8988T (cell line): ENCODE measurements at regions not wholly inside any gene's neighbourhood (a gene's known extent, or its start where the extent isn't known, plus 50 kb on each side); places are given as distances from the start of the nearest gene placed in this dataset.

Experiments
- DNase-seq: peaks from one replicate; pipeline ENCODE4 v3.0.0; 2011

DNA sequence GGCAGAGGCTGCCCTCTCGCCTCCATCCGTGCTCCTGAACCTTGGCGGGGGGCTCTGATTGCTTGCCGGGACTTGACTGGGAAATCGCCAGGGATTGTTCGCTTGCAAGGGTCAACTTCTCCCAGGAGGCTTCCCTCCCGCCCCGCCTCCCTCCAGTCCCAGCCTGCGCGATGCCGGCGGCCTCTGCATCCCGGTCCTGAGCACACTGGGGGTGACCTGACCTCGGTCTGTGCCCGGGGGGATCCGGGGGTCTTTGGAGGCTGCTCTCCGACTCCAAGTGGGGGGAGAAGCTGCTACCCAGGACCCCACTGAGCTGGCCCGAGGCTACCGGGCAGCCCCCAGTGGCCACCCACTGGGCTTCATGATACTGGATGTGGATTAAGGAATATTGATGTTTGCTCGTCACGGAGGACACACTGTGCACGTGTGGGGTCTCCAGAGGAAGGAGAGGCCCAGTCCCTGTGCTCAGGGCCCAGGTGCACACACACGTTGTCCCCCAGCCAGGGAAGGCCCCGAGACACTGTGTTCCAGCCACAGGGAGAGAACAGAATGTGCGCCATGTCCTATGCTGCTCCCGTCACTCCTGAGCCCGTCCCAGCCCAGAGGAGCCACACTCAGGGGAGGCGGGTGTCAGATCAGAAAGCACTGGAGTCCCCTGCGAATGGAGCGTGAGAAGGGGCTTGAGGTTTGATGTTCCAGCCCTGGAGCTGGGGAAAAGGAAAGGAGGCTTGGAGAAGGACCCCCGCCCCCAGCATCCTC is 55.9 kb upstream of the NKX1-1 start:
- DNase-seq, result no peak

DNA sequence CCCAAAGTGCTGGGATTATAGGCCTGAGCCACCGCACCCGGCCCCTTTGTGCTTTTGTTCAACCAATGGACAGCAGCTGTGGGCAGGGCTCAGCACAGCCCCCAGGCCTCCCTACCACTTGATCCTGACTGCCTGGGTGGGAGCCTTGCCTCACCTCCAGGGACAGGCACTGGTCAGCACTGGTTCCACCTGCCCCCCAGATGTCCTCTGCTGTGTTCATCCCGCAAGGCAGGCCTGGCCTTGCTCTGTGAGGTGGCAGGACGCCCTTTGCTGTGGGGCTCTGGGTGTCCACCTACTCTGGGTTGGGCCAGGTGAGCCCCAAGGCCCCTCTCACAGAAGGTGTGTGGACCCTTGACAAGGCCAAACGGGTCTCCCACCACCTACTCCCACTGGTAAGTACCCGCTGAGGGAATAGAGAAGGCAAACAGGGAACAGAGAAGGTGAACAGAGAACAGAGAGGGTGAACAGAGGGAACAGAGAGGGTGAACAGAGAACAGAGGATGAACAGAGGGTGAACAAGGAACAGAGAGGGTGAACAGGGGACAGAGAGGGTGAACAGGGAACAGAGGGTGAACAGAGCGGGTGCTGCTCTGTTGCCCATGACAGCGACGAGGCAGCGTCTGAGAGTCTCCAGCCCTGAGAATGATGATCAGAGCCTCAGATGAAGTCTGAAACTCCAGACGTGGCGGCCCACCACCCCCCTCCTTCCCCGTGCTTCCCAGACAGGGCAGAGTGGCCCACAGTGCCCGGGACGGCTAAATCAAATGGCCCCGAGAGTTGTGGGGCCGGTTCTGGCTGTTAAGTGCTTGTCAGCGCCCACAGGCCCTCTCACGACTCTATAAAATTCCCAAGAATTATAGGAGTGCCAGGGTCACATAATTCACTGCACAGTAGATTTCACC is 55.0 kb upstream of the NKX1-1 start:
- DNase-seq, result no peak

DNA sequence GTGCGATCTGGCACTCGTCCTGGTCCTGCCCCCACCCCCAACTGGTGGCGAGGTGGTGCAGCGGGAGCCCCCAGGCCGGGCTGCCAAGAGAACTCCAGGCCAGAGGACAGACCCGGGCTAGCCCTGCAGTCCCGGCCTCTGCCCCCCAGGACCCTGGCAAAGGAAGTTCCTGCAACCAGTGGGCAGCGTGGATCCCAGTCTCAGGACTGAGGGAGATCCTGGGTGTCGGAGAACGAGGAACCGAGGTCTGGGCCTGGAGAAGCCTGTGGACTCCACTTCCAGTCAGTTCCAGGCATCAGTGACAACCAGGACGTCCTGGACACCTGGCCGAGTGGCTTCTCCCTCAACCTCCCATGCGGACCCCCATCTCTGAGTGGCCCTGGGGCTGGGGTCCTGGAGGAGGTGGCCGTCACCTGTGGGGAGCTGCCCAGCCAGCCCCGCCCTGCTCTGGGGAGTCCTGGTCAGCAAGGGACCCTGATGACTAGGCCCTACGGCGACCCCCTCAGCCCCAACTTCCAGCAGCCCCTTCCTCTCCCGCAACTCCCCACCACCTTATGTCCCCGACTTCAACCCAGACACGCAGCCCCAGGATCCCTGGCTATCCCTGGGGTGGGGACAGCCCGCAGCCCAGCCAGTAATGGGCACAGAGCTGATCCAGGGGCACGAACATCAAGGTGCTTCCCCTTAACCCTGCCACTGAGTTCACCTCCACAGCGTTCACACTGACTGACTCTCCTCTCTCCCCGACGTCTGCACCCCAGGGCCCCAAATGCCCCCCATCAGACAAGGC is 53.7 kb upstream of the NKX1-1 start:
- DNase-seq, result no peak

DNA sequence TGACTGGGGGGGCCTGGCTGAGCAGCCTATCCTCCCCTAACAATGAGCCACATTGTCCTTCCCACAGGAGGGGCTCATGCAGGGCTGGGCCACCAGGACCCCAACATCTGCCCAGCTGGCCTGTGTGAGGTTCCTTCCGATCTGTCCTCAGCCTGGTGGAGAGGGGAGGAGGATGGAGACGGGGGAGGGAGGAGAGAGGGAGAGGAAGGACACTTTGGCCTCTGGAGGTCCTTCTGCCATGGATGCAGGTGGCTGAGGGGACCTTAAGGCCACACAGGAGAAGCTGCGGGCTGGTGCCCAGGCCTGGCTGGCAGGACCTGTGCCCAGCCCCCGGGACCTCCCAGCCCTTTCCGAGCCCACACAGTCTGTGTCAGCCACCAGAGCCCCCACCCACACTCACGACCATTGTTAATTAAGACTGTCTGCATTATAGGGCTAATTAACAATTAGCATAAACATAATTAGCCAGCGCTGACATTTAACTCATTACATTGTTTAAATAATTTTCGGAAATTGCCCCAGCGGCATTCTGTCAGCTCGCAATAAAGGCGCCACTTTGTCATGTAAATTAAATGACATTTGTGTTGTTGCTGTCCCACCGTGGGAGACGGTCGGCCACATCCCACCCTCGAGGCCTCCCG is 53.0 kb upstream of the NKX1-1 start:
- DNase-seq, result no peak

DNA sequence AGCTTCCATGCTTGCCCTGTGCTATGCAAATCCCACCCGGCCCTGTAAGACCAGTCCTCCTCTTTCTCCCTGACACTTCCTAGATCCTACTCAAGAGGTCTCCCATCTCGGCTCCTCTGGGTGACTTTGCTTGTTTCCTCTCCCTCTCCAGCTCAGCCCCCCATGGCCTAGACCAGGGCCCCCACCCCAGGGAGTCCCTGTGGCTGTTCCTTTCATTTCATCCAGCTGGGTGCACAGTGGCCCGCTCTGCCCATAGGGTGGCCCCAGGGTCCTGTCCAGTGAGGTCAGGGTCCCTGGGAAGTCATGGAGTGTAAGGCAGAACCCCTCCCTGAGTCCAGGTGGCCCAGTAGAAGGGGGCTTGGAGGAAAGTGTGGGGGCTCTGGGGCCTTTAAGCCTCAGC is 52.3 kb upstream of the NKX1-1 start:
- DNase-seq, result no peak
